ENCODE measurements at regions not wholly inside any gene's neighbourhood (a gene's known extent, or its start where the extent isn't known, plus 50 kb on each side); places are given as distances from the start of the nearest gene placed in this dataset.

DNA sequence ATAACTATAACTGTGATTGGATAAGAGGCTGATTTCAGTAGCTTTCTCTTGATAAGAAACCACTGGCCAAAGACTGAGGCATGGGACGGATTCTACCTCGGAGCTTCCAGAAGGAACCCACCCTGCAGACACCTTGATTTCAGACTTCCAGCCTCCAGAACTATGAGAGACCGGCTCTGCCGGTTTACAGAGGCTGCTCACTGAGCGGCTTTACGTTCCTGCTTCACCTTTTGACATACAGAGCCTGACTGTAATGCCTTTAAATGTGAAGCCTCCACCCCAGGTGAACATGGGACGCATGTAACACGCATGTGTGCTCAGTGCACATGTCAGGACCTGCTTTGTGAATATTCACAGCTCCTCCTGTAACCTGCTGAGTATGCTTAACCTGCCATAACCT, 361.5 kb downstream of the CTTN start (continued):
- TF ChIP-seq, protein P1, sequence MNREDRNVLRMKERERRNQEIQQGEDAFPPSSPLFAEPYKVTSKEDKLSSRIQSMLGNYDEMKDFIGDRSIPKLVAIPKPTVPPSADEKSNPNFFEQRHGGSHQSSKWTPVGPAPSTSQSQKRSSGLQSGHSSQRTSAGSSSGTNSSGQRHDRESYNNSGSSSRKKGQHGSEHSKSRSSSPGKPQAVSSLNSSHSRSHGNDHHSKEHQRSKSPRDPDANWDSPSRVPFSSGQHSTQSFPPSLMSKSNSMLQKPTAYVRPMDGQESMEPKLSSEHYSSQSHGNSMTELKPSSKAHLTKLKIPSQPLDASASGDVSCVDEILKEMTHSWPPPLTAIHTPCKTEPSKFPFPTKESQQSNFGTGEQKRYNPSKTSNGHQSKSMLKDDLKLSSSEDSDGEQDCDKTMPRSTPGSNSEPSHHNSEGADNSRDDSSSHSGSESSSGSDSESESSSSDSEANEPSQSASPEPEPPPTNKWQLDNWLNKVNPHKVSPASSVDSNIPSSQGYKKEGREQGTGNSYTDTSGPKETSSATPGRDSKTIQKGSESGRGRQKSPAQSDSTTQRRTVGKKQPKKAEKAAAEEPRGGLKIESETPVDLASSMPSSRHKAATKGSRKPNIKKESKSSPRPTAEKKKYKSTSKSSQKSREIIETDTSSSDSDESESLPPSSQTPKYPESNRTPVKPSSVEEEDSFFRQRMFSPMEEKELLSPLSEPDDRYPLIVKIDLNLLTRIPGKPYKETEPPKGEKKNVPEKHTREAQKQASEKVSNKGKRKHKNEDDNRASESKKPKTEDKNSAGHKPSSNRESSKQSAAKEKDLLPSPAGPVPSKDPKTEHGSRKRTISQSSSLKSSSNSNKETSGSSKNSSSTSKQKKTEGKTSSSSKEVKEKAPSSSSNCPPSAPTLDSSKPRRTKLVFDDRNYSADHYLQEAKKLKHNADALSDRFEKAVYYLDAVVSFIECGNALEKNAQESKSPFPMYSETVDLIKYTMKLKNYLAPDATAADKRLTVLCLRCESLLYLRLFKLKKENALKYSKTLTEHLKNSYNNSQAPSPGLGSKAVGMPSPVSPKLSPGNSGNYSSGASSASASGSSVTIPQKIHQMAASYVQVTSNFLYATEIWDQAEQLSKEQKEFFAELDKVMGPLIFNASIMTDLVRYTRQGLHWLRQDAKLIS (CRISPR knock-in tag; IDR thresholded peaks at IDR 0.05), result no peak
- TF ChIP-seq ZNF33B (CRISPR knock-in tag; IDR thresholded peaks at IDR 0.05), result no peak
- no peak for TF ChIP-seq ZFP90 (CRISPR knock-in tag; IDR thresholded peaks at IDR 0.05; ENCODE audit: borderline replicate concordance)
- TF ChIP-seq, protein P2, sequence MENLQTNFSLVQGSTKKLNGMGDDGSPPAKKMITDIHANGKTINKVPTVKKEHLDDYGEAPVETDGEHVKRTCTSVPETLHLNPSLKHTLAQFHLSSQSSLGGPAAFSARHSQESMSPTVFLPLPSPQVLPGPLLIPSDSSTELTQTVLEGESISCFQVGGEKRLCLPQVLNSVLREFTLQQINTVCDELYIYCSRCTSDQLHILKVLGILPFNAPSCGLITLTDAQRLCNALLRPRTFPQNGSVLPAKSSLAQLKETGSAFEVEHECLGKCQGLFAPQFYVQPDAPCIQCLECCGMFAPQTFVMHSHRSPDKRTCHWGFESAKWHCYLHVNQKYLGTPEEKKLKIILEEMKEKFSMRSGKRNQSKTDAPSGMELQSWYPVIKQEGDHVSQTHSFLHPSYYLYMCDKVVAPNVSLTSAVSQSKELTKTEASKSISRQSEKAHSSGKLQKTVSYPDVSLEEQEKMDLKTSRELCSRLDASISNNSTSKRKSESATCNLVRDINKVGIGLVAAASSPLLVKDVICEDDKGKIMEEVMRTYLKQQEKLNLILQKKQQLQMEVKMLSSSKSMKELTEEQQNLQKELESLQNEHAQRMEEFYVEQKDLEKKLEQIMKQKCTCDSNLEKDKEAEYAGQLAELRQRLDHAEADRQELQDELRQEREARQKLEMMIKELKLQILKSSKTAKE (CRISPR knock-in tag; IDR thresholded peaks at IDR 0.05; ENCODE audit: borderline replicate concordance), result no peak

DNA sequence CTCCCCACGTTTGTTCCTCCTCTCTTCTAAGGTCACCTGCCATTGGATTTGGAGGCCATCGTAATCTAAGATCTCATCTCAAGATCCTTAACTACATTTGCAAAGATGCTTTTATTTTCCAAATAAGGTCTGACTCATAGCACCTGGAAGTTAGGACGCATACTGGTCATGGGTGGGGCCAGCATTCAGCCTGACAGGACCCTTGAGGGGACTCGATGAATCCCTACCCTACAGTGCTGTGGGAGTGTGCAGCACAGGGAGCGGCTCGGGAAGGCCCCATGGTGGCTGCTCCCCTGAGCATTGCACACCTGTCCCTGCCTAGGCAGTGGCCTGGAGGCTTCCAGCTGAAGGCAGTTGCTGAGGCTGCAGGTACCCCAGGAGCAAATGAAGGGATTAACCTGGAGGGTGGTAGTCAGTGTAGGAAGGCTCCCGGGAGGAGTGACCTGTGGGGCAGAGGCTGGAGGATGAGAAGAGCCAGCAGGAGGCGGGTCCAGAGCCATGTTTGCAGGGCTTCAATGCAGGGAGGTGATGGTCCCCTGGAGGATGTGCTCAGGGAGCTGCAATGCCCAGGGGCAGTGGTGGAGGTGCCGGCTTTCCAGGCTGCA, 362.2 kb downstream of the CTTN start:
- Histone ChIP-seq H3K4me1 (ENCODE audit: insufficient read depth, low read length) (no peaks in the 10 kb centered on the region), H2AFZ (ENCODE audit: low read length) (no peak overlapping the region), H3K4me3 (replicated peaks in 1 of 3; ENCODE audit: insufficient read depth in 1 of 3, low read depth in 2 of 3, low read length in 3 of 3) (no peak overlapping the region), H4K20me1 (ENCODE audit: insufficient read depth, low read length) (peaks cover 21% of the 10 kb centered on the region; the same call in 1 of the 2 replicates), H3K79me2 (ENCODE audit: insufficient read depth, low read length) (no peaks in the 10 kb centered on the region), H3K9ac (ENCODE audit: insufficient read depth, low read depth, low read length) (no peak overlapping the region), H3K27me3 (ENCODE audit: control insufficient read depth in 1 of 2, insufficient read depth in 2 of 2, low read length in 2 of 2) (no peaks in the 10 kb centered on the region), H3K9me3 (ENCODE audit: low read length) (no peaks in the 10 kb centered on the region), H3K36me3 (replicated peaks in 1 of 2; ENCODE audit: control insufficient read depth in 1 of 2, insufficient read depth in 2 of 2, low read length in 2 of 2) (peaks cover 3 to 20% of the 10 kb centered on the region in 2 experiments; a peak in 3 of 5 replicates), H3K4me2 (ENCODE audit: low read depth, low read length) (no peak overlapping the region), H3K27ac (ENCODE audit: extremely low read length, insufficient read depth, low read length) (no peak overlapping the region)
- DNase-seq (ENCODE audit: low spot score) (no peak), ATAC-seq (no peak), FAIRE-seq (no peak)
- POLR2A ChIA-PET, result no interaction called here
- in situ Hi-C loops (cut with HindIII; ENCODE audit: extremely low pct_ligation_motif_present, low pct_unique_long_range_greater_than_20kb) (no loop called here), intact Hi-C loops (cut with micrococcal nuclease; ENCODE audit: unreplicated experiment) (no loop called here)
- TF ChIP-seq, protein P3, sequence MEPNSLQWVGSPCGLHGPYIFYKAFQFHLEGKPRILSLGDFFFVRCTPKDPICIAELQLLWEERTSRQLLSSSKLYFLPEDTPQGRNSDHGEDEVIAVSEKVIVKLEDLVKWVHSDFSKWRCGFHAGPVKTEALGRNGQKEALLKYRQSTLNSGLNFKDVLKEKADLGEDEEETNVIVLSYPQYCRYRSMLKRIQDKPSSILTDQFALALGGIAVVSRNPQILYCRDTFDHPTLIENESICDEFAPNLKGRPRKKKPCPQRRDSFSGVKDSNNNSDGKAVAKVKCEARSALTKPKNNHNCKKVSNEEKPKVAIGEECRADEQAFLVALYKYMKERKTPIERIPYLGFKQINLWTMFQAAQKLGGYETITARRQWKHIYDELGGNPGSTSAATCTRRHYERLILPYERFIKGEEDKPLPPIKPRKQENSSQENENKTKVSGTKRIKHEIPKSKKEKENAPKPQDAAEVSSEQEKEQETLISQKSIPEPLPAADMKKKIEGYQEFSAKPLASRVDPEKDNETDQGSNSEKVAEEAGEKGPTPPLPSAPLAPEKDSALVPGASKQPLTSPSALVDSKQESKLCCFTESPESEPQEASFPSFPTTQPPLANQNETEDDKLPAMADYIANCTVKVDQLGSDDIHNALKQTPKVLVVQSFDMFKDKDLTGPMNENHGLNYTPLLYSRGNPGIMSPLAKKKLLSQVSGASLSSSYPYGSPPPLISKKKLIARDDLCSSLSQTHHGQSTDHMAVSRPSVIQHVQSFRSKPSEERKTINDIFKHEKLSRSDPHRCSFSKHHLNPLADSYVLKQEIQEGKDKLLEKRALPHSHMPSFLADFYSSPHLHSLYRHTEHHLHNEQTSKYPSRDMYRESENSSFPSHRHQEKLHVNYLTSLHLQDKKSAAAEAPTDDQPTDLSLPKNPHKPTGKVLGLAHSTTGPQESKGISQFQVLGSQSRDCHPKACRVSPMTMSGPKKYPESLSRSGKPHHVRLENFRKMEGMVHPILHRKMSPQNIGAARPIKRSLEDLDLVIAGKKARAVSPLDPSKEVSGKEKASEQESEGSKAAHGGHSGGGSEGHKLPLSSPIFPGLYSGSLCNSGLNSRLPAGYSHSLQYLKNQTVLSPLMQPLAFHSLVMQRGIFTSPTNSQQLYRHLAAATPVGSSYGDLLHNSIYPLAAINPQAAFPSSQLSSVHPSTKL (CRISPR knock-in tag; IDR thresholded peaks at IDR 0.05), result no peak
- no peak for TF ChIP-seq ZNF766 (CRISPR knock-in tag; IDR thresholded peaks at IDR 0.05; ENCODE audit: borderline replicate concordance)
- WGBS (ENCODE audit: low lambda C conversion rate), result 98% methylated on average over 8 of the region's 9 CpGs
- CTCF ChIA-PET (ENCODE audit: low intra/inter-chr PET ratio, low total read pairs), result no interaction called here
- BruUV-seq (replicated peaks), result no TSS peak
